ENCODE measurements at regions not wholly inside any gene's neighbourhood (a gene's known extent, or its start where the extent isn't known, plus 50 kb on each side); places are given as distances from the start of the nearest gene placed in this dataset.

DNA sequence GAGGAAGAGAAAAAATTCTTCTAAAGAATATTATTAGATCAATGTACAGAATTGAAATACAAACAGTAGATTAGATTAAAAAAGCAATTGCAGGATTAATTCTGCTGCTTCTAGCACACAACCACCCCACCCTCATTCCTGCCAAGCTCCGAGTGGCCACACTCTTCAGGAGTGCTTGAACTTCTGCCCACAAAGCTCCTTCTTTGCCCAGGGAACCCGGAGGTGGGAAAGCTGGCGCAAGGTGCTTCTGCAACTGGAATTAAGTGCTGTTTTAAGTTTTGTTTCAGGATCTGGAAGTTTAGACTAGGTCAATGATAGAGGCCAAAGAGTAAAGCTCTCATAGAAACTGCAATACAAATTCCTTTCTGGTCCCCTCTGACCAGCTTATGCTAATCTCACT, 94.1 kb upstream of the BMP4 start:
- TF ChIP-seq, protein P1, sequence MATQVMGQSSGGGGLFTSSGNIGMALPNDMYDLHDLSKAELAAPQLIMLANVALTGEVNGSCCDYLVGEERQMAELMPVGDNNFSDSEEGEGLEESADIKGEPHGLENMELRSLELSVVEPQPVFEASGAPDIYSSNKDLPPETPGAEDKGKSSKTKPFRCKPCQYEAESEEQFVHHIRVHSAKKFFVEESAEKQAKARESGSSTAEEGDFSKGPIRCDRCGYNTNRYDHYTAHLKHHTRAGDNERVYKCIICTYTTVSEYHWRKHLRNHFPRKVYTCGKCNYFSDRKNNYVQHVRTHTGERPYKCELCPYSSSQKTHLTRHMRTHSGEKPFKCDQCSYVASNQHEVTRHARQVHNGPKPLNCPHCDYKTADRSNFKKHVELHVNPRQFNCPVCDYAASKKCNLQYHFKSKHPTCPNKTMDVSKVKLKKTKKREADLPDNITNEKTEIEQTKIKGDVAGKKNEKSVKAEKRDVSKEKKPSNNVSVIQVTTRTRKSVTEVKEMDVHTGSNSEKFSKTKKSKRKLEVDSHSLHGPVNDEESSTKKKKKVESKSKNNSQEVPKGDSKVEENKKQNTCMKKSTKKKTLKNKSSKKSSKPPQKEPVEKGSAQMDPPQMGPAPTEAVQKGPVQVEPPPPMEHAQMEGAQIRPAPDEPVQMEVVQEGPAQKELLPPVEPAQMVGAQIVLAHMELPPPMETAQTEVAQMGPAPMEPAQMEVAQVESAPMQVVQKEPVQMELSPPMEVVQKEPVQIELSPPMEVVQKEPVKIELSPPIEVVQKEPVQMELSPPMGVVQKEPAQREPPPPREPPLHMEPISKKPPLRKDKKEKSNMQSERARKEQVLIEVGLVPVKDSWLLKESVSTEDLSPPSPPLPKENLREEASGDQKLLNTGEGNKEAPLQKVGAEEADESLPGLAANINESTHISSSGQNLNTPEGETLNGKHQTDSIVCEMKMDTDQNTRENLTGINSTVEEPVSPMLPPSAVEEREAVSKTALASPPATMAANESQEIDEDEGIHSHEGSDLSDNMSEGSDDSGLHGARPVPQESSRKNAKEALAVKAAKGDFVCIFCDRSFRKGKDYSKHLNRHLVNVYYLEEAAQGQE (IDR thresholded peaks at IDR 0.05; ENCODE audit: borderline replicate concordance), result no peak
- TF ChIP-seq, protein P2, sequence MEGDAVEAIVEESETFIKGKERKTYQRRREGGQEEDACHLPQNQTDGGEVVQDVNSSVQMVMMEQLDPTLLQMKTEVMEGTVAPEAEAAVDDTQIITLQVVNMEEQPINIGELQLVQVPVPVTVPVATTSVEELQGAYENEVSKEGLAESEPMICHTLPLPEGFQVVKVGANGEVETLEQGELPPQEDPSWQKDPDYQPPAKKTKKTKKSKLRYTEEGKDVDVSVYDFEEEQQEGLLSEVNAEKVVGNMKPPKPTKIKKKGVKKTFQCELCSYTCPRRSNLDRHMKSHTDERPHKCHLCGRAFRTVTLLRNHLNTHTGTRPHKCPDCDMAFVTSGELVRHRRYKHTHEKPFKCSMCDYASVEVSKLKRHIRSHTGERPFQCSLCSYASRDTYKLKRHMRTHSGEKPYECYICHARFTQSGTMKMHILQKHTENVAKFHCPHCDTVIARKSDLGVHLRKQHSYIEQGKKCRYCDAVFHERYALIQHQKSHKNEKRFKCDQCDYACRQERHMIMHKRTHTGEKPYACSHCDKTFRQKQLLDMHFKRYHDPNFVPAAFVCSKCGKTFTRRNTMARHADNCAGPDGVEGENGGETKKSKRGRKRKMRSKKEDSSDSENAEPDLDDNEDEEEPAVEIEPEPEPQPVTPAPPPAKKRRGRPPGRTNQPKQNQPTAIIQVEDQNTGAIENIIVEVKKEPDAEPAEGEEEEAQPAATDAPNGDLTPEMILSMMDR (IDR thresholded peaks at IDR 0.05; ENCODE audit: poor library complexity, severe bottlenecking), result no peak
- no peak for TF ChIP-seq EP300 (conservative IDR thresholded peaks at IDR 0.05; ENCODE audit: poor library complexity, severe bottlenecking)

All from neural cell (in vitro differentiated cells).